ENCODE measurements at regions not wholly inside any gene's neighbourhood (a gene's known extent, or its start where the extent isn't known, plus 50 kb on each side); places are given as distances from the start of the nearest gene placed in this dataset.

- TF ChIP-seq, protein P1, sequence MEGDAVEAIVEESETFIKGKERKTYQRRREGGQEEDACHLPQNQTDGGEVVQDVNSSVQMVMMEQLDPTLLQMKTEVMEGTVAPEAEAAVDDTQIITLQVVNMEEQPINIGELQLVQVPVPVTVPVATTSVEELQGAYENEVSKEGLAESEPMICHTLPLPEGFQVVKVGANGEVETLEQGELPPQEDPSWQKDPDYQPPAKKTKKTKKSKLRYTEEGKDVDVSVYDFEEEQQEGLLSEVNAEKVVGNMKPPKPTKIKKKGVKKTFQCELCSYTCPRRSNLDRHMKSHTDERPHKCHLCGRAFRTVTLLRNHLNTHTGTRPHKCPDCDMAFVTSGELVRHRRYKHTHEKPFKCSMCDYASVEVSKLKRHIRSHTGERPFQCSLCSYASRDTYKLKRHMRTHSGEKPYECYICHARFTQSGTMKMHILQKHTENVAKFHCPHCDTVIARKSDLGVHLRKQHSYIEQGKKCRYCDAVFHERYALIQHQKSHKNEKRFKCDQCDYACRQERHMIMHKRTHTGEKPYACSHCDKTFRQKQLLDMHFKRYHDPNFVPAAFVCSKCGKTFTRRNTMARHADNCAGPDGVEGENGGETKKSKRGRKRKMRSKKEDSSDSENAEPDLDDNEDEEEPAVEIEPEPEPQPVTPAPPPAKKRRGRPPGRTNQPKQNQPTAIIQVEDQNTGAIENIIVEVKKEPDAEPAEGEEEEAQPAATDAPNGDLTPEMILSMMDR (IDR thresholded peaks at IDR 0.05; ENCODE audit: low read depth, low read length, poor library complexity, severe bottlenecking) = no peak
- no peak for TF ChIP-seq EZH2phosphoT487 (IDR thresholded peaks at IDR 0.05; ENCODE audit: borderline replicate concordance, low read length)
Observed at GRCh38 chr10:10417671-10418070, 600.0 kb upstream of the CELF2 start.

Measured in DOHH2 (cell line).